Tibial artery (tissue), 4 donors: ENCODE measurements at regions not wholly inside any gene's neighbourhood (a gene's known extent, or its start where the extent isn't known, plus 50 kb on each side); places are given as distances from the start of the nearest gene placed in this dataset.

ENCODE experiments used
- DNase-seq, 2 donors: peaks; one replicate each; pipeline ENCODE4 v3.0.0-alpha.2; 2019
- H3K27ac ChIP-seq, 2 donors: fragments of 200-600 bp; sonication (generic) in 1 of 2; 1 replicate in 1 of 2; 2 replicates in 1 of 2; pipeline ENCODE4 v1.5.1; 2018 to 2019; ENCODE audit warnings: mild to moderate bottlenecking in 1 of 2
- H3K27me3 ChIP-seq, 2 donors: fragments of 200-600 bp; sonication (generic) in 1 of 2; one replicate each; pipeline versions ENCODE4 v1.5.1 to v1.6.0; 2016 to 2019
- H3K36me3 ChIP-seq, 3 donors: fragments of 200-600 bp; sonication (generic) in 2 of 3; one replicate each; pipeline ENCODE4 v1.5.1; 2016 to 2019; ENCODE audit warnings: mild to moderate bottlenecking in 2 of 3
- H3K4me1 ChIP-seq, 4 donors: fragments of 200-600 bp; sonication (generic) in 2 of 4; 1 replicate in 3 of 4; 2 replicates in 1 of 4; pipeline ENCODE4 v1.5.1; 2016 to 2019
- H3K4me3 ChIP-seq, 2 donors: fragments of 200-600 bp; sonication (generic) in 1 of 2; 1 replicate in 1 of 2; 2 replicates in 1 of 2; pipeline ENCODE4 v1.5.1; 2018 to 2019; ENCODE audit warnings: mild to moderate bottlenecking in 2 of 2
- H3K9me3 ChIP-seq, 3 donors: fragments of 200-600 bp; sonication (generic) in 1 of 3; one replicate each; pipeline ENCODE4 v1.5.1; 2016 to 2019
- CTCF ChIP-seq, 2 experiments: fragments of 200-600 bp in 1 of 2; fragments of 450-650 bp in 1 of 2; IDR thresholded peaks; one replicate each; pipeline ENCODE4 v1.5.1; 2017 to 2019; ENCODE audit warnings: antibody characterized with exemption in 2 of 2, mild to moderate bottlenecking in 1 of 2, moderate library complexity in 1 of 2
- intact Hi-C: fragments of 100-400 bp; cut with DNase I; formaldehyde crosslinking; loops from one replicate; pipeline ENCODE4 v1.15.0; 2023; ENCODE audit warnings: low total_unique reads

DNA sequence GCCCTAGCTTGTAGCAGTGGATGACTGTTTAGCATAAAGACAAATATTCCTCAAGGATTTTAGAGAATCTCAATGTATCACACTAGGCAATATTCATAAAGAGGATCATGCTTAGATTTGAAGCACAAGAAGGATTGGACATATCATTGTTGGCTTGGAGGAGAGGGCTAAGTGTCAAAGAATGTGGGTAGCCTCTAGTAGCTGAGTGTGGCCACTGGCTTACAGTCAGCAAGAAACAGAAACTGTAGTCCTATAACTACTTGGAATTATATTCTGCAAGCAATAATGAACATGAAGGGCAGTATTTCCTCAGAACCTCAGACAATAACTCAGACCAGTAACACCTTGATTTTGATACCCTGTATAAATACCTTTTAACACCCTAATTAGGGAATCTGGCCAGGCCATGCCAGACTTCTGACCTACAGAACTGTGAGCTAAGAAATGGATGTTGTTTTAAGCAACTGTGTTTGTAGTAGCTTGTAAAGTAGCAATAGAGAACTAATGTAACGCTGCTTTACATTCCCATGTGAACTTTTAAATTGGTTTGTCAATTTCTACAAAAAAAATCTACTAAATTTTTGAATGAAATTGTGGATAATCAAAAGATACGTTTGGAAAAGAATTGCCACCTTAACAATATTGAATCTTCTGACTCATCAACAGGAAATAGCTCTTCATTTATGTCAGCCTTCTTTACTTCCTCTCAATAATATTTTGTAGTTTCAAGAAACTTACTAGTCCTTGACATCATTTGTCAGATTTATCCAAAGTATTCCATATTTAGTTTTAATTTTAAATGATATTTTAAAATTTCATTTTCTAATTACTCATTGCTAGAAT lies 65.2 kb upstream of the RSPO3 start:
- H3K9me3 ChIP-seq: peaks cover 0 to 4% (median 0%) of the 10 kb centered on the region in 3 donors
- no peak overlapping the region for H3K4me3 ChIP-seq
- intact Hi-C loops: no loop called here
- H3K27ac ChIP-seq: no peak overlapping the region
- DNase-seq: no peak
- no peaks in the 10 kb centered on the region for H3K36me3 ChIP-seq
- no peak for TF ChIP-seq CTCF (IDR thresholded peaks at IDR 0.05)
- H3K4me1 ChIP-seq: peaks cover 0 to 10% (median 0%) of the 10 kb centered on the region in 4 donors
- no peaks in the 10 kb centered on the region for H3K27me3 ChIP-seq

GRCh38 chr6:127053875-127054235 lies 64.6 kb upstream of the RSPO3 start:
- Histone ChIP-seq H3K4me1 (peaks cover 0 to 10% (median 0%) of the 10 kb centered on the region in 4 donors), H3K27me3 (no peaks in the 10 kb centered on the region), H3K4me3 (no peak overlapping the region), H3K9me3 (peaks cover 0 to 4% (median 0%) of the 10 kb centered on the region in 3 donors), H3K36me3 (no peaks in the 10 kb centered on the region), H3K27ac (no peak overlapping the region)
- DNase-seq: no peak
- intact Hi-C loops: no loop called here
- no peak for TF ChIP-seq CTCF (IDR thresholded peaks at IDR 0.05)

DNA sequence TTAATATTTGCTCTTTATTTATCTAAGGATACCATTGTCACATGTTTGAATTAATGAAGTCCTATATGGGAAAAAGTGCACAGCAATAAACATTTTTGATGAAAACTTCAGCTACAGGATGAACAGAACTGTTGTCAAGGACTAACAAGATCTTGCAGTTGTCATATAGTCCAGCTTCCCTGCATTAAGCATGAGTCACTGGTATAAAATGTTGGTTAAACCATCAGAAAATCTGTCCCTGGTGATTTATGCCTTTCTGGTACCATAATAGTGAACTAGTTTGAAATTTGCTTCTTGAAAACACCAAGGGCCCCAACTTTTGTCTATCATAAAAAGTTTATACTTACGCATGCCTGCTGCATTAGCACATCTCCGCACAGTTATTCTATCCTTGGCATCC lies 60.4 kb upstream of the RSPO3 start:
- peaks cover 0 to 10% (median 0%) of the 10 kb centered on the region in 4 donors for H3K4me1 ChIP-seq
- TF ChIP-seq CTCF (IDR thresholded peaks at IDR 0.05): no peak
- no peak for DNase-seq
- no peaks in the 10 kb centered on the region for H3K27me3 ChIP-seq
- H3K27ac ChIP-seq: no peak overlapping the region
- H3K9me3 ChIP-seq: peaks cover 0 to 7% (median 6%) of the 10 kb centered on the region in 3 donors
- H3K4me3 ChIP-seq: no peak overlapping the region
- intact Hi-C loops: no loop called here
- H3K36me3 ChIP-seq: no peaks in the 10 kb centered on the region

DNA sequence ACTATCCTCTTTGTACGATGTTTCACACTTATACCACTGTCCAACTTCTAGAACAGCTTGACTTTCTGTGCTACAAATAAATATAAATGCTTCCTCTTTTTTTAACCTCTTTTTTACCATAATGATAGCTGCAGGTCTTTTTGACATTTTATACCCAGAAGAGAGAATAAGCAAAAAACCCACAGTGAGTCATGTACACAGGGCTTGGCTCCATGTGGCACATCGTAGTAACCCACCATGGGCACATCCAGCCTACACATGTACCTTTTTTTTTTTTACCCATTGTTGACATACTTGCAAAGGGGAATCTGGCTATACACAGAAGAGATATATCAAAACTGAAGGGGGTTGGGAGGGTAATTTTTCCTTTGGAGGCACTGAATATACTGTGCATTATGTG lies 59.5 kb upstream of the RSPO3 start:
- Histone ChIP-seq H3K27me3 (no peaks in the 10 kb centered on the region), H3K9me3 (peaks cover 0 to 7% (median 6%) of the 10 kb centered on the region in 3 donors), H3K27ac (no peak overlapping the region), H3K36me3 (no peaks in the 10 kb centered on the region), H3K4me1 (peaks cover 0 to 1% (median 0%) of the 10 kb centered on the region in 4 donors), H3K4me3 (no peak overlapping the region)
- DNase-seq: no peak
- intact Hi-C loops: no loop called here
- no peak for TF ChIP-seq CTCF (IDR thresholded peaks at IDR 0.05)
